22Rv1 (cell line): ENCODE measurements at regions not wholly inside any gene's neighbourhood (a gene's known extent, or its start where the extent isn't known, plus 50 kb on each side); places are given as distances from the start of the nearest gene placed in this dataset.

Source experiments
- ZFX ChIP-seq: fragments of 450-650 bp; IDR thresholded peaks from 2 replicates; pipeline ENCODE4 v1.6.1; 2017; ENCODE audit warnings: antibody characterized with exemption, borderline replicate concordance
- TF ChIP-seq, protein P1 (sequence below): fragments of 450-650 bp; IDR thresholded peaks from 2 replicates; pipeline ENCODE4 v1.5.1; 2017; ENCODE audit warnings: mild to moderate bottlenecking

DNA sequence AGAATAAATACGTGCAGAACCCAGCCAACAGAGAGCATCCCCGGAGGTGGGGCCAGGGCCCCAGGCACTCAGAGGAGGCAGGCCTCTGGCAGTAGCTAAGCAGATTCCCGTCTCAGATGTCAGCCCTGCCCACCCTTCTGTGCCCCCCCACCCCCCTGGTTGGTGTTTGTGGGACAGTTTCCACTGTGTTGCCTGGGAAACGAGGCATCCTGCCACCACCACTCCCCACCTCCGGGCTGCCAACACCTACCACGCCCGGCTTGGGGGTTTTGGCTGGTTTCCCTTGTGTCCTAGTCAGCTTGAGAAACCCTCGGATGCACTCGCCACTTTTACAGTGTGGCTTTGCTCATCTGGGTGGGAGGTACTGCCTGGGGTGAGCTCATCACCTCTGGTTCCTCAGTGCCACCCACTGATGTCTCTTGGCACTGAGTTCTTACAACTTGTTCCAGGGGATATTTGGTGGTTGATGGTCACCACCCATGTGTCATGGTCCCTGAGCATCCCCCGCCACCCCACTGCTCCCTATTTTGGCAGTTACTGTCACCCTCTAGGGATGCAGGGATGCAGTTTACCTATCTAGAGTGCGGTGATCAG, 72.4 kb upstream of the YWHAQ start:
- TF ChIP-seq, protein P1, sequence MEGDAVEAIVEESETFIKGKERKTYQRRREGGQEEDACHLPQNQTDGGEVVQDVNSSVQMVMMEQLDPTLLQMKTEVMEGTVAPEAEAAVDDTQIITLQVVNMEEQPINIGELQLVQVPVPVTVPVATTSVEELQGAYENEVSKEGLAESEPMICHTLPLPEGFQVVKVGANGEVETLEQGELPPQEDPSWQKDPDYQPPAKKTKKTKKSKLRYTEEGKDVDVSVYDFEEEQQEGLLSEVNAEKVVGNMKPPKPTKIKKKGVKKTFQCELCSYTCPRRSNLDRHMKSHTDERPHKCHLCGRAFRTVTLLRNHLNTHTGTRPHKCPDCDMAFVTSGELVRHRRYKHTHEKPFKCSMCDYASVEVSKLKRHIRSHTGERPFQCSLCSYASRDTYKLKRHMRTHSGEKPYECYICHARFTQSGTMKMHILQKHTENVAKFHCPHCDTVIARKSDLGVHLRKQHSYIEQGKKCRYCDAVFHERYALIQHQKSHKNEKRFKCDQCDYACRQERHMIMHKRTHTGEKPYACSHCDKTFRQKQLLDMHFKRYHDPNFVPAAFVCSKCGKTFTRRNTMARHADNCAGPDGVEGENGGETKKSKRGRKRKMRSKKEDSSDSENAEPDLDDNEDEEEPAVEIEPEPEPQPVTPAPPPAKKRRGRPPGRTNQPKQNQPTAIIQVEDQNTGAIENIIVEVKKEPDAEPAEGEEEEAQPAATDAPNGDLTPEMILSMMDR = no peak
- no peak for TF ChIP-seq ZFX
